A673 (cell line): ENCODE measurements at regions not wholly inside any gene's neighbourhood (a gene's known extent, or its start where the extent isn't known, plus 50 kb on each side); places are given as distances from the start of the nearest gene placed in this dataset.

Experiments
- BruUV-seq: library from RNA; stranded (reverse); fragments of 400-500 nt; replicated peaks from 2 replicates; lab custom pipeline; 2021; lab: Mats Ljungman, UMichigan
- CTCF ChIA-PET: fragments of 300-600 bp; sonication (Branson Sonifier 250); formaldehyde crosslinking; loops from one replicate; lab custom pipeline; 2022; ENCODE audit warnings: antibody characterized with exemption; lab: Charles Lee
- POLR2A ChIA-PET: fragments of 300-600 bp; sonication (Branson Sonifier 250); formaldehyde crosslinking; loops from one replicate; lab custom pipeline; 2022; ENCODE audit warnings: antibody characterized with exemption; ENCODE audit not compliant: low non-redundant PET; lab: Charles Lee
- DNase-seq: peaks from one replicate; pipeline ENCODE4 v3.0.0-alpha.2; 2015; ENCODE audit warnings: low spot score
- H3K27ac ChIP-seq: fragments of 200-600 bp; sonication (generic); 2 replicates; pipeline ENCODE4 v1.5.1; 2016; ENCODE audit warnings: mixed run types, low read depth, mild to moderate bottlenecking, mixed read lengths, antibody characterized with exemption, low read length; ENCODE audit not compliant: poor library complexity, severe bottlenecking
- H3K27me3 ChIP-seq: fragments of 200-600 bp; sonication (generic); replicated peaks from 2 replicates; pipeline ENCODE4 v1.6.1; 2017; ENCODE audit warnings: mixed run types, low read depth, mild to moderate bottlenecking, mixed read lengths, antibody characterized with exemption, low read length; ENCODE audit not compliant: insufficient read depth, poor library complexity
- H3K36me3 ChIP-seq: fragments of 200-600 bp; sonication (generic); 2 replicates; pipeline ENCODE4 v1.6.1; 2016; ENCODE audit warnings: mixed run types, mild to moderate bottlenecking, mixed read lengths, antibody characterized with exemption, low read length; ENCODE audit not compliant: insufficient read depth, poor library complexity, severe bottlenecking
- H3K4me1 ChIP-seq: fragments of 200-600 bp; sonication (generic); 2 replicates; pipeline ENCODE4 v1.6.1; 2017; ENCODE audit warnings: mixed run types, mild to moderate bottlenecking, mixed read lengths, antibody characterized with exemption, low read length; ENCODE audit not compliant: insufficient read depth, poor library complexity, severe bottlenecking
- H3K4me3 ChIP-seq: fragments of 200-600 bp; sonication (generic); 2 replicates; pipeline ENCODE4 v1.5.1; 2016; ENCODE audit warnings: low read depth, mixed run types, mild to moderate bottlenecking, mixed read lengths, low read length; ENCODE audit not compliant: poor library complexity, severe bottlenecking
- H3K9me3 ChIP-seq: fragments of 200-600 bp; sonication (generic); 2 replicates; pipeline ENCODE4 v1.6.1; 2016; ENCODE audit warnings: mixed run types, low read depth, mild to moderate bottlenecking, mixed read lengths, antibody characterized with exemption, low read length; ENCODE audit not compliant: poor library complexity, severe bottlenecking
- EZH2 ChIP-seq: fragments of 200-600 bp; sonication (generic); IDR thresholded peaks from 2 replicates; pipeline ENCODE4 v1.6.1; 2017; ENCODE audit warnings: borderline replicate concordance, low read depth, mild to moderate bottlenecking, mixed read lengths, antibody characterized with exemption, low read length; ENCODE audit not compliant: poor library complexity, severe bottlenecking
- intact Hi-C: fragments of 100-400 bp; cut with micrococcal nuclease; formaldehyde crosslinking; loops from one replicate; pipeline ENCODE4 v1.10.0; 2022; ENCODE audit not compliant: unreplicated experiment
- TF ChIP-seq, protein P1 (sequence below): fragments of 300-800, 200-600 bp; sonication (generic); conservative IDR thresholded peaks from 2 replicates; pipeline ENCODE4 v1.5.1; 2017; ENCODE audit warnings: low read depth, mild to moderate bottlenecking, antibody characterized with exemption, low read length, moderate library complexity, mixed read lengths

DNA sequence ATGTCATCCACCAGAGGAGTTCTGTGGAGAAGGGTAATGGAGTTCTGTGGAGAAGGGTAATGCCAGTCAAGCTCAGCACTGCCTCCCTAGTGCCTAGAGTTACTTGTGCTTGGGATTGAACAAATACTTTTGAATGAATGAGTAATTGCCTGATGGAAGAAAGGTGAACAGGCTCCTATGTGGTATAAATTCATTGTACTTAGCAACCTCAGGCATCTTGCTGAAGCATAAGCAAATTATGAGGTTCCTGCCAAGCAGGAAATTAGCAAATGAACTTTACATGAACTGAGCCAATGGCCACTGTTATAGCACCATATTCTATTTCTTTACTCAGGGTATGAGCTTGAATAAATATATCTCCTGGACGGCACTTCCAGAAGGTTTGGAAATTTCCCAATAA, 1047.2 kb downstream of the SLC6A15 start:
- ChIA-PET CTCF (no interaction called here), POLR2A (no interaction called here)
- DNase-seq = no peak
- no peaks in the 10 kb centered on the region for H3K36me3 ChIP-seq
- H3K27ac ChIP-seq = no peak overlapping the region
- intact Hi-C loops = no loop called here
- BruUV-seq = no TSS peak
- no peaks in the 10 kb centered on the region for H3K27me3 ChIP-seq
- no peaks in the 10 kb centered on the region for H3K9me3 ChIP-seq
- no peaks in the 10 kb centered on the region for H3K4me1 ChIP-seq
- TF ChIP-seq, protein P1, sequence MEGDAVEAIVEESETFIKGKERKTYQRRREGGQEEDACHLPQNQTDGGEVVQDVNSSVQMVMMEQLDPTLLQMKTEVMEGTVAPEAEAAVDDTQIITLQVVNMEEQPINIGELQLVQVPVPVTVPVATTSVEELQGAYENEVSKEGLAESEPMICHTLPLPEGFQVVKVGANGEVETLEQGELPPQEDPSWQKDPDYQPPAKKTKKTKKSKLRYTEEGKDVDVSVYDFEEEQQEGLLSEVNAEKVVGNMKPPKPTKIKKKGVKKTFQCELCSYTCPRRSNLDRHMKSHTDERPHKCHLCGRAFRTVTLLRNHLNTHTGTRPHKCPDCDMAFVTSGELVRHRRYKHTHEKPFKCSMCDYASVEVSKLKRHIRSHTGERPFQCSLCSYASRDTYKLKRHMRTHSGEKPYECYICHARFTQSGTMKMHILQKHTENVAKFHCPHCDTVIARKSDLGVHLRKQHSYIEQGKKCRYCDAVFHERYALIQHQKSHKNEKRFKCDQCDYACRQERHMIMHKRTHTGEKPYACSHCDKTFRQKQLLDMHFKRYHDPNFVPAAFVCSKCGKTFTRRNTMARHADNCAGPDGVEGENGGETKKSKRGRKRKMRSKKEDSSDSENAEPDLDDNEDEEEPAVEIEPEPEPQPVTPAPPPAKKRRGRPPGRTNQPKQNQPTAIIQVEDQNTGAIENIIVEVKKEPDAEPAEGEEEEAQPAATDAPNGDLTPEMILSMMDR = no peak
- no peak for TF ChIP-seq EZH2
- no peak overlapping the region for H3K4me3 ChIP-seq

DNA sequence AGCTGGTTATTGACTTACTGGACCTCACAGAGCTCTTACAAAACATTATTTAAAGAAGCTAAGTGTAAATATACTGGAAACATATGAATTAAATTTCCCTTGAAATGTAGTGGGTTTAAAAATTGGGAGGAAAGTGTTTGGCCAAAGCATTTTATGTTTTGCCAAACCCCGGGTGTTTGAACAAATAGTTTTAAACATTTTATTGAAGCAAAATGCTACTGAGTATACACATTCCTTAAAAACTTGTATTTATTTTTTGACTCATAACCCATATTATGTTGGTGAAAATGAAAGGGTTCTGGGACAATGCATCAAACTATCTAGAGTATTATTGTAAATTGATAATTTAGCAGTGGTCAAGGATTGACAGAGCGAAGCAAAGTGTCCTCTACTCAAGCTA, 1048.5 kb downstream of the SLC6A15 start:
- Histone ChIP-seq H3K9me3 (no peaks in the 10 kb centered on the region), H3K36me3 (no peaks in the 10 kb centered on the region), H3K4me3 (no peak overlapping the region), H3K27ac (no peak overlapping the region), H3K27me3 (no peaks in the 10 kb centered on the region), H3K4me1 (no peaks in the 10 kb centered on the region)
- TF ChIP-seq, protein P1 = no peak
- no TSS peak for BruUV-seq
- intact Hi-C loops = no loop called here
- CTCF ChIA-PET = no interaction called here
- POLR2A ChIA-PET = no interaction called here
- DNase-seq = no peak

DNA sequence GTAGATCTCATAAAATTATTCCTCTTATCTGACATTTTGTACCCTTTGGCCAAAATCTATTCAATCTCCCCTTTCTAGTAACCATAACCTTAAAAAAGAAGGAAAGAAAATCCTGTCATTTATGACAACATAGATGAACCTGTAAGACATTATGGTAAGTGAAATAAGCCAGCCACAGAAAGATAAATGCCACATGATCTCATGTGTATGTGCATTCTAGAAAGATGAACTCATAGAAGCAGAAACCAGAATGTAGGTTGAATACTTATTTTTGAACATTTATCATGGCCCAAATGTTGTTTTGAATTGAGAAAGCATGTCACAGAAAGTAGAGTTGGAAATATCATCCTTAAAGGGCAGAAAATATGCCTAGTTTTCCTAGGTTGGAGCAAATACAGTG, 1053.6 kb downstream of the SLC6A15 start:
- no TSS peak for BruUV-seq
- no peaks in the 10 kb centered on the region for H3K27me3 ChIP-seq
- TF ChIP-seq, protein P1 = no peak
- no peak for TF ChIP-seq EZH2
- peaks cover 5% of the 10 kb centered on the region for H3K9me3 ChIP-seq
- no peak overlapping the region for H3K4me3 ChIP-seq
- no peak for DNase-seq
- intact Hi-C loops = no loop called here
- H3K4me1 ChIP-seq = no peaks in the 10 kb centered on the region
- H3K27ac ChIP-seq = no peak overlapping the region
- no peaks in the 10 kb centered on the region for H3K36me3 ChIP-seq
- ChIA-PET CTCF (no interaction called here), POLR2A (no interaction called here)
